HEK293T (cell line): ENCODE measurements at regions not wholly inside any gene's neighbourhood (a gene's known extent, or its start where the extent isn't known, plus 50 kb on each side); places are given as distances from the start of the nearest gene placed in this dataset.

Experiments
- CTCF ChIA-PET: fragments of 350-600 bp; formaldehyde crosslinking; extraction: SDS; loops from one replicate; lab custom pipeline; 2021; ENCODE audit warnings: antibody characterized with exemption, inconsistent platforms; lab: Yijun Ruan, JAX
- POLR2A ChIA-PET: fragments of 350-600 bp; formaldehyde crosslinking; extraction: SDS; loops from one replicate; lab custom pipeline; 2020; ENCODE audit warnings: antibody characterized with exemption, inconsistent platforms; lab: Yijun Ruan, JAX
- DNase-seq: peaks from one replicate; pipeline ENCODE4 v3.0.0; 2012; ENCODE audit warnings: mixed read lengths; ENCODE audit errors: extremely low spot score
- ARNT ChIP-seq: fragments of 450-650 bp; IDR thresholded peaks from 2 replicates; pipeline ENCODE4 v1.6.1; 2017; ENCODE audit warnings: mild to moderate bottlenecking
- BHLHE40 ChIP-seq: fragments of 450-650 bp; IDR thresholded peaks from 2 replicates; pipeline ENCODE4 v1.6.1; 2016; ENCODE audit warnings: mild to moderate bottlenecking, moderate library complexity, borderline replicate concordance
- CTBP1 ChIP-seq: fragments of 450-650 bp; IDR thresholded peaks from 2 replicates; pipeline ENCODE4 v1.6.1; 2016; ENCODE audit warnings: borderline replicate concordance
- ELF4 ChIP-seq: fragments of 450-650 bp; IDR thresholded peaks from 2 replicates; pipeline ENCODE4 v1.6.1; 2017; ENCODE audit warnings: antibody characterized with exemption
- FOXA1 ChIP-seq: fragments of 450-650 bp; IDR thresholded peaks from 2 replicates; pipeline ENCODE4 v1.6.1; 2016; ENCODE audit warnings: mild to moderate bottlenecking
- FOXK2 ChIP-seq: fragments of 450-650 bp; IDR thresholded peaks from 2 replicates; pipeline ENCODE4 v1.6.1; 2016; ENCODE audit warnings: mild to moderate bottlenecking
- FOXM1 ChIP-seq: fragments of 450-650 bp; IDR thresholded peaks from 2 replicates; pipeline ENCODE4 v1.6.1; 2017; ENCODE audit warnings: mild to moderate bottlenecking, borderline replicate concordance
- HDGF ChIP-seq: fragments of 450-650 bp; IDR thresholded peaks from 2 replicates; pipeline ENCODE4 v1.6.1; 2017; ENCODE audit warnings: antibody characterized with exemption, borderline replicate concordance
- L3MBTL2 ChIP-seq: fragments of 450-650 bp; conservative IDR thresholded peaks from 2 replicates; pipeline ENCODE4 v1.6.1; 2016; ENCODE audit warnings: mild to moderate bottlenecking
- LEF1 ChIP-seq: fragments of 450-650 bp; IDR thresholded peaks from 2 replicates; pipeline ENCODE4 v1.6.1; 2017; ENCODE audit warnings: mild to moderate bottlenecking, borderline replicate concordance
- NFRKB ChIP-seq: fragments of 450-650 bp; IDR thresholded peaks from 2 replicates; pipeline ENCODE4 v1.6.1; 2016; ENCODE audit warnings: mild to moderate bottlenecking, moderate library complexity
- SP1 ChIP-seq: fragments of 450-650 bp; IDR thresholded peaks from 2 replicates; pipeline ENCODE4 v1.6.1; 2017
- SUZ12 ChIP-seq: fragments of 450-650 bp; IDR thresholded peaks from 2 replicates; pipeline ENCODE4 v1.6.1; 2016; ENCODE audit warnings: mild to moderate bottlenecking
- TARDBP ChIP-seq: fragments of 450-650 bp; IDR thresholded peaks from 2 replicates; pipeline ENCODE4 v1.6.1; 2016
- ZNF384 ChIP-seq: fragments of 450-650 bp; IDR thresholded peaks from 2 replicates; pipeline ENCODE4 v1.6.1; 2016
- TF ChIP-seq, protein P1 (sequence below): fragments of 450-650 bp; IDR thresholded peaks from 2 replicates; pipeline ENCODE4 v1.6.1; 2016

DNA sequence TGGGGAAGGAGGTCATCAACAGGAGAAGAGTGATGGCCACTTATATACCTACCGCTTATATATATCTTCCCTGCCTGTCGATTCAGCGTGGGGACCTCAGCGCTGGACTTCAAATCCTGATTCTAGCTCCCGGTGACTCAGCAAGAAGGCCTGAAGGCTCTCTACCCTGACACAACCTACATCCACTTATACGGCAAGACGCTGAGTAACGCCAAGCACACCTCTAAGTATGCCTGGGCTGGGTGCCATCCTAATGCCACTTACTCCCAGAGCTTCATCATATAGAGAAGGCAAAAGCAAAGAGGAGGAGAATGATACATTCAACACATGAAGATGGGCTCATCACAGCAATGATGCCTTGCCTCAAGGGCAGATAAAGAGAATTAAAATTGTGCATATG is 198.3 kb downstream of the CHIC2 start:
- no peak for DNase-seq
- TF ChIP-seq HDGF (no peak), L3MBTL2 (no peak), FOXM1 (no peak), LEF1 (no peak), CTBP1 (no peak), FOXK2 (no peak), FOXA1 (no peak), BHLHE40 (no peak)
- TF ChIP-seq, protein P1, sequence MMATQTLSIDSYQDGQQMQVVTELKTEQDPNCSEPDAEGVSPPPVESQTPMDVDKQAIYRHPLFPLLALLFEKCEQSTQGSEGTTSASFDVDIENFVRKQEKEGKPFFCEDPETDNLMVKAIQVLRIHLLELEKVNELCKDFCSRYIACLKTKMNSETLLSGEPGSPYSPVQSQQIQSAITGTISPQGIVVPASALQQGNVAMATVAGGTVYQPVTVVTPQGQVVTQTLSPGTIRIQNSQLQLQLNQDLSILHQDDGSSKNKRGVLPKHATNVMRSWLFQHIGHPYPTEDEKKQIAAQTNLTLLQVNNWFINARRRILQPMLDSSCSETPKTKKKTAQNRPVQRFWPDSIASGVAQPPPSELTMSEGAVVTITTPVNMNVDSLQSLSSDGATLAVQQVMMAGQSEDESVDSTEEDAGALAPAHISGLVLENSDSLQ: no peak
- POLR2A ChIA-PET: no interaction called here
- CTCF ChIA-PET: interaction anchor here (0.7 kb wide), 1 partner anchor 20 kb away, joined by 3 read pairs; no protein-coding TSS in a partner anchor

DNA sequence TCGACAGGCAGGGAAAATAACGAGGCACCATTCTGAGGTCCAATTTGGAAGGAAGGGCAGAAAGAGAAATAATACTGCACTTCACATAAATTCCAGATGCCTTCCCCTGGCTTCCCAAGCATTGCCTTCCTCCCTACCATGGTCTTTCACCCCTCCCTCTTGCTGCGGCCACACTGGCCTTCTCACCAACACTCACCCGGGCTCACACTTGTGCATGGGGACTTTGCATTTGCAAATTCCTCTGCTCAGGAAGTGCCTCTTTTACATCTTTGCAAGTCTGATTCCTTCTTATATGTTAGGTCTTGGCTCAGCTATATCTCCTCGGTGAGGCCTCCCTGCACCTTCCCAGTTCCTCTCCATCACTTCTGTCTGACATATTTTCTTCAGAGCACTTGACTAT is 199.4 kb downstream of the CHIC2 start:
- TF ChIP-seq, protein P1: no peak
- no peak for DNase-seq
- CTCF ChIA-PET: no interaction called here
- POLR2A ChIA-PET: no interaction called here

DNA sequence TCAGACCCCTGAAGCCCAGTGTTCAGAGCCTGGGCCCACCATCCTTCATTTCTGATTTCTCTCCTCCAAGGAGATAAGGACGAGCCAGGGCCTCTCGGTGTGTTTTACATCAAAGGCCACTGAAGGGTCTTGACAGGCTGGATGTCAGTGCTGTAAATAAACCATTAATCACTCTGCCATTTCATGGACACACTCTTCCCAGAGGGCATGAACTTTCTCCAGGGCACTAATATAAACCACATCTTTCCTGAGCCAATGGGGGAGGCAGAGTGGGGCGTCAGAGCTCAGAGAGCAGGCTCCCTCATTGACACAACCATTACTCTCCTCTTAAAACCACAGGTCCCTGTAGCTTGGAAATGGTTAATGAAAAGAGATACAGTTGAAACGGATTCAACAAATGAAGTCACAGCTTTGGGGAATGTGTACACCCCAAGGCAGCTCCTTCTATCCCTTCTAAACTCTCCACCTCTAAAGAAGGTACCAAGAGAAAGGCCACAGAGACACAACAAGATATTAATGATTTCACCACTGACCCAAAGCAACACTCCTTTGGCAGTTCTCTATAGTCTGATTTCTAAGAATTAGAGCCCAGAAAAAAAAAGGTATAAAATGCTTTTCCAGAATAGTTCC is 200.6 kb downstream of the CHIC2 start:
- no peak for TF ChIP-seq ARNT
- TF ChIP-seq, protein P1: peak; percentile 66
- ChIA-PET POLR2A (no interaction called here), CTCF (no interaction called here)
- no peak for DNase-seq

DNA sequence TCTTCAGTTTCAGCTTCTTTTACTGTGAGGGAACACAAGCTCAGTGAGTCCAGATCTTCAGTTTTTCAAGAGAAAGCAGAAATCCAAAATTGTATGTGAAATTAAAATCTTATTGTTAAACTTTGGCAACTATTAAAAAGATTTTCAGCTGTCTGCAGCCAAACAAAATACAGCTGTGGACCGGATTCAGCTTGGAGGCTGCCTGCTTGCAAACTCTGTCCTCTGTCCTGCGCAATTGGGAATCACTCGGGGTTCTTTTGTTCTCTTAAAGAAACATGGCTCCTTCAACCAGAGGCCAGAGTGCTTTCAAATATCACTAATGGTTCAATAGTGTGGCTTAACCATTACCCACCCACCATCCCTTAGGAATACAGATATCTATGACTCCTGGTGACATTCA is 201.2 kb downstream of the CHIC2 start:
- ChIA-PET CTCF (interaction anchor here (0.5 to 1.4 kb wide), 2 partner anchors 17 to 157 kb away, joined by 3 read pairs; no protein-coding TSS in a partner anchor), POLR2A (no interaction called here)

DNA sequence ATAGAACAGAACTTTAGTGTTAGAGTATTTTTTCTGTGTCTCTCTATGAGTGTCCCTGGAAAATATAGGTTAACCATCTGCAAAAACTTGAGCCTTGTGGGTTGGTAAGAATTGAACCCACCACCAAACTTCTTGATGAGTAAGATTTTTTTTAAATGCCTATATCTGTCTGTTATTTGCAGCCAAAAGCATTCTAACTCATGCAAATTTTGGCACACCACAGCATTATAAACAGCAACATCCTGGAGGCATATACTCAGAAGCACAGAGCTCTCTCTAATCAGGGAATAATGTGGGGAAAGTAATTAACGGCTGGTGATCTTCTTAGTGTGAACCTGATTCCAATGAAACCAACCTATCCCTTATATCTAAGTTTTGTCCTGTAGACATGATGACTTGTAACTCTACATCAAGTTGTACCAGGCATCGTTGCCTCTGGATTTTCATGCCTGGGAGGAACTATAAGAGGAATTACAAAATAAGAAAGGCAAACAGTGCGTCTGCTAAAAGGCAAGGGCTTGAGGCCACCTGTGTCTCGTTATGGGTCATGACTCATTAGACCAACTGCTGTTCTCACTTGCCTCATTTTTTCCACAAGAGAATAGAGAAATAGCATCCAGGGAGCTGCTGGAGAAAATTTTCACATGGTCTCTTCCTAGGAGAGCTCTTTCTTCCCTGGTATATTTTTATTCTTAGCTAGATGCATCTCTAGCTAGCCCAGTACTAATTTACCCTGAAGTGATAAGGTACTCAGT is 202.4 kb downstream of the CHIC2 start:
- ChIA-PET POLR2A (no interaction called here), CTCF (interaction anchor here (0.6 to 1.4 kb wide), 3 partner anchors 15 to 674 kb away, joined by 3 to 4 read pairs (median 3); no protein-coding TSS in a partner anchor)
- TF ChIP-seq ELF4 (no peak), TARDBP (no peak), SUZ12 (no peak), SP1 (no peak), FOXA1 (no peak), ARNT (no peak)
- TF ChIP-seq, protein P1: no peak
- DNase-seq: no peak

More for the DNA sequence above, 201.2 kb downstream of the CHIC2 start:
- DNase-seq: no peak
- no peak for TF ChIP-seq HDGF
- no peak for TF ChIP-seq SP1
- TF ChIP-seq FOXM1: no peak
- TF ChIP-seq CTBP1: no peak

DNA sequence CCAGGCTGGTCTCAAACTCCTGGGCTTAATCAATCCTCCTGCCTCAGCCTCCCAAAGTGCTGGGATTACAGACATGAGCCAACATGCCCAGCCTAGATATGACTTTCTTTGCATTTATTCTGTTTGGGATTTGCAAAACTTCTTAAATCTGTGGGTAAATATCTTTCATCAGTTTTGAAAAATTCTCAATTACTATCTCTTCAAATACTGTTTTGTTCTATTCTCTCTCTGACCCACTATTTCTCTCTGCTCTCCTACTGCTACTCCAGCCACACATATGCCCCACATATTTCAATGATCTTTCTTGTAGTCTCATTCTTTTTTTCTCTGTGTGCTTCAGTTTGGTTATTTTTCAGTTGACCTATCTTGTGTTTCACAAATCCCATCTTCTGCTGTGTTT is 205.1 kb downstream of the CHIC2 start:
- ChIA-PET POLR2A (no interaction called here), CTCF (no interaction called here)
- no peak for TF ChIP-seq L3MBTL2
- no peak for TF ChIP-seq FOXK2
- TF ChIP-seq FOXA1: no peak
- TF ChIP-seq CTBP1: no peak
- no peak for TF ChIP-seq LEF1
- no peak for TF ChIP-seq TARDBP
- no peak for TF ChIP-seq FOXM1
- no peak for TF ChIP-seq HDGF
- TF ChIP-seq, protein P1: no peak
- no peak for TF ChIP-seq BHLHE40
- no peak for TF ChIP-seq ARNT
- no peak for TF ChIP-seq ELF4
- no peak for TF ChIP-seq SP1
- TF ChIP-seq NFRKB: no peak
- TF ChIP-seq SUZ12: no peak
- no peak for TF ChIP-seq ZNF384
- no peak for DNase-seq
